ENCODE measurements at regions not wholly inside any gene's neighbourhood (a gene's known extent, or its start where the extent isn't known, plus 50 kb on each side); places are given as distances from the start of the nearest gene placed in this dataset.
"Not testable (repeated sequence)": the region's sequence is repeated elsewhere in the genome, so short reads cannot be mapped to it uniquely, and the experiment has no call there.

DNA sequence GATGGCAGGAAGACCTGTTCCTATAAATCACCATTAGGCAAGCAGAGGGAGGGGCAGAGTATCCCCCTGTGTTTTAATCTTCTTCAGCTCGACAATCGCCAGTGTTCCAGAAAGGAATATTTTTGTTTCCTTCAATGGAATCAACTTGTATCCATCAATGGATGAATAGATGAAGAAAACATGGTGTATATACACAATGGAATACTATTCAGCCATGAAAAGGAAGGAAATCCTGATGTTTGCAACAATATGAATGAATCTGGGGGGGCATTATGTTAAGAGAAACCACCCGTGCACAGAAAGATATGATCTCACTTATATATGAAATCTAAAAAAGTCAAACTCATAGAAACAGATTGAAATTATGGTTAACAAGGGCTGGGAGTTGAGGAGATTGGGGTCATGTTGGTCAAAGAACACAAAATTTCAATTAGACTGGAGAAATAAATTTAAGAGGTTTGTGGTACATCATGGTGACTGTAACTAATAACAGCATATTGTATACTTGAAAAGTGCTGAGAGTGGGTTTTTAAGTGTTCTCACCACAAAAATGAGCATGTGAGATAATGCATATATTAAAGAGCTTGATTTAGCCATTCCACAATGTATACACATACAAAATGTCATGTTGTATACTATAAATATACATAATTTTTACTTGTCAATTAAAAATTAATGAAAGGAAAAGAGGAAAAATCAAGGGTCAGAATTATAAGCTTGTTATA, 64.2 kb upstream of the ITGA11 start:
- no peak overlapping the region for H3K27ac ChIP-seq (ENCODE audit: low read depth in 1 of 2, low read length in 2 of 2)
- no peaks in the 10 kb centered on the region for H3K4me1 ChIP-seq (ENCODE audit: control insufficient read depth in 4 of 4, insufficient read depth in 4 of 4, low read length in 3 of 4)
- no peaks in the 10 kb centered on the region for H3K9me3 ChIP-seq (ENCODE audit: control insufficient read depth in 4 of 4, low read length in 3 of 4)
- WGBS: 85% methylated on average over 3 of the region's 3 CpGs
- no peak for DNase-seq (ENCODE audit: low spot score)
- H3K36me3 ChIP-seq (ENCODE audit: control insufficient read depth in 4 of 4, insufficient read depth in 3 of 4, low read depth in 1 of 4, low read length in 3 of 4): no peaks in the 10 kb centered on the region
- peaks cover 0 to 5% (median under 1%) of the 10 kb centered on the region in 4 donors for H3K27me3 ChIP-seq (ENCODE audit: control insufficient read depth in 4 of 4, insufficient read depth in 4 of 4, low read length in 3 of 4)
- H3K9ac ChIP-seq (ENCODE audit: low read depth in 1 of 2, low read length in 2 of 2): no peak overlapping the region
- H3K4me3 ChIP-seq (ENCODE audit: low read depth in 1 of 3, low read length in 3 of 3): no peak overlapping the region
- TF ChIP-seq GABPA (IDR thresholded peaks at IDR 0.05 in 1 of 2, conservative IDR thresholded peaks at IDR 0.05 in 1 of 2): no peak
- TF ChIP-seq, protein P1, sequence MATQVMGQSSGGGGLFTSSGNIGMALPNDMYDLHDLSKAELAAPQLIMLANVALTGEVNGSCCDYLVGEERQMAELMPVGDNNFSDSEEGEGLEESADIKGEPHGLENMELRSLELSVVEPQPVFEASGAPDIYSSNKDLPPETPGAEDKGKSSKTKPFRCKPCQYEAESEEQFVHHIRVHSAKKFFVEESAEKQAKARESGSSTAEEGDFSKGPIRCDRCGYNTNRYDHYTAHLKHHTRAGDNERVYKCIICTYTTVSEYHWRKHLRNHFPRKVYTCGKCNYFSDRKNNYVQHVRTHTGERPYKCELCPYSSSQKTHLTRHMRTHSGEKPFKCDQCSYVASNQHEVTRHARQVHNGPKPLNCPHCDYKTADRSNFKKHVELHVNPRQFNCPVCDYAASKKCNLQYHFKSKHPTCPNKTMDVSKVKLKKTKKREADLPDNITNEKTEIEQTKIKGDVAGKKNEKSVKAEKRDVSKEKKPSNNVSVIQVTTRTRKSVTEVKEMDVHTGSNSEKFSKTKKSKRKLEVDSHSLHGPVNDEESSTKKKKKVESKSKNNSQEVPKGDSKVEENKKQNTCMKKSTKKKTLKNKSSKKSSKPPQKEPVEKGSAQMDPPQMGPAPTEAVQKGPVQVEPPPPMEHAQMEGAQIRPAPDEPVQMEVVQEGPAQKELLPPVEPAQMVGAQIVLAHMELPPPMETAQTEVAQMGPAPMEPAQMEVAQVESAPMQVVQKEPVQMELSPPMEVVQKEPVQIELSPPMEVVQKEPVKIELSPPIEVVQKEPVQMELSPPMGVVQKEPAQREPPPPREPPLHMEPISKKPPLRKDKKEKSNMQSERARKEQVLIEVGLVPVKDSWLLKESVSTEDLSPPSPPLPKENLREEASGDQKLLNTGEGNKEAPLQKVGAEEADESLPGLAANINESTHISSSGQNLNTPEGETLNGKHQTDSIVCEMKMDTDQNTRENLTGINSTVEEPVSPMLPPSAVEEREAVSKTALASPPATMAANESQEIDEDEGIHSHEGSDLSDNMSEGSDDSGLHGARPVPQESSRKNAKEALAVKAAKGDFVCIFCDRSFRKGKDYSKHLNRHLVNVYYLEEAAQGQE (IDR thresholded peaks at IDR 0.05): no peak
- no peak for TF ChIP-seq FOXA1 (IDR thresholded peaks at IDR 0.05)
- no peak for TF ChIP-seq RXRA (IDR thresholded peaks at IDR 0.05)
- TF ChIP-seq EGR1 (IDR thresholded peaks at IDR 0.05; ENCODE audit: low read depth in 2 of 2): no peak
- no peak for TF ChIP-seq YY1 (IDR thresholded peaks at IDR 0.05)
- no peak for TF ChIP-seq HNF4G (IDR thresholded peaks at IDR 0.05)
- no peak for TF ChIP-seq NR2F2 (IDR thresholded peaks at IDR 0.05)

DNA sequence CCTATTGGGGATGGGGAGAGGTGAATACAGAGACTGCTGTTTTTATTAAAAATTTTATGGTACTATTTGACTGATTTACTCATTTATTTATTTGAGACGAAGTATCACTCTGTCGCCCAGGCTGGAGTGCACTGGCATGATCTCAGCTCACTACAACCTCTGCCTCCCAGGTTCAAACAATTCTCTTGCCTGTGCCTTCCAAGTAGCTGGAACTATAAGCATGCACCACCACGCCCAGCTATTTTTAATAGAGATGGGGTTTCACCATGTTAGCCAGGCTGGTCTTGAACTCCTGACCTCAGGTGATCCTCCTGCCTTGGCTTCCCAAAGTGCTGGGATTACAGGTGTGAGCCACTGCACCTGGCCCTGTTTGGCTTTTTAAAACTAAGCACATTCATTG, 64.8 kb upstream of the ITGA11 start:
- WGBS: 91% methylated on average over 3 of the region's 3 CpGs

DNA sequence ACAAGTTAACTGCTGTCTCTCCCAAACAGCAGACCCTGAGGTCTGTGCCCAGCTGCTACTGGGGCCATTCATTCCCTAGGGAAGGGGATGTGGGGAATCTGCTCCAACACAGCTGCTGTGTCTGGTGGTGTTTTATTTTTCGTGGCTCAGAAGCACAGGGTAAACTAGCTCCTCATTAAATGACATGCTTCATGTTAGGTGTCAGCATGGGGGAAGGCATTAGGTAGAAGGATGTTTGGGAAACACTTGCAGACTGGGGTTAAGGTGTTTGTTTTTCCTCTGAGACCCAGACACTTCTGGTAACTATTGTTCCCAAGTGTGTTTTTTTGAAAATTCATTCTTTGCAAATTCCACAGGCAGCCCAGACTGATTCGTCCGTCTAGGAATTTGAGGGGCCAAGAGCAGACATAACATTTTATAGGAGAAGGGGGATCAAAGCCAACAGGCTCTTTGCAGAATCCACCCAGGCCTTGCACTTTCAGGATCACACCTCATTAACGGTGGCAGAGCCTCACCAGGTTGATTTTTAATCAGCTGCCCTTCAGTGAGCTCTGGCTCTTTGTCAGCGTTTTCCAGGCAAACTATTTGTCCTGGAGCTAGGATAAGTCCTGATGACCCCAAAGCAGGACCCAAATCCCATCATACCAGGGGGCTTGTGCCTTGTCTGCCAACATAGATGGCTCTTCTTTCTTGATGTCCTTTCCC, 65.4 kb upstream of the ITGA11 start:
- Histone ChIP-seq H3K27me3 (ENCODE audit: control insufficient read depth in 4 of 4, insufficient read depth in 4 of 4, low read length in 3 of 4) (peaks cover 0 to 5% (median 0%) of the 10 kb centered on the region in 4 donors), H3K9ac (ENCODE audit: low read depth in 1 of 2, low read length in 2 of 2) (no peak overlapping the region), H3K4me3 (ENCODE audit: low read depth in 1 of 3, low read length in 3 of 3) (no peak overlapping the region), H3K9me3 (ENCODE audit: control insufficient read depth in 4 of 4, low read length in 3 of 4) (no peaks in the 10 kb centered on the region), H3K27ac (ENCODE audit: low read depth in 1 of 2, low read length in 2 of 2) (no peak overlapping the region), H3K4me1 (ENCODE audit: control insufficient read depth in 4 of 4, insufficient read depth in 4 of 4, low read length in 3 of 4) (no peaks in the 10 kb centered on the region), H3K36me3 (ENCODE audit: control insufficient read depth in 4 of 4, insufficient read depth in 3 of 4, low read depth in 1 of 4, low read length in 3 of 4) (no peaks in the 10 kb centered on the region)
- no peak for DNase-seq (ENCODE audit: low spot score)
- 70% methylated on average over 5 of the region's 5 CpGs for WGBS
- TF ChIP-seq JUND (IDR thresholded peaks at IDR 0.05) (no peak), YY1 (IDR thresholded peaks at IDR 0.05) (no peak), SP1 (IDR thresholded peaks at IDR 0.05) (no peak), HNF4G (IDR thresholded peaks at IDR 0.05) (no peak), TAF1 (conservative IDR thresholded peaks at IDR 0.05) (no peak), NR2F2 (IDR thresholded peaks at IDR 0.05) (no peak), GABPA (IDR thresholded peaks at IDR 0.05 in 1 of 2, conservative IDR thresholded peaks at IDR 0.05 in 1 of 2) (no peak), FOXA2 (IDR thresholded peaks at IDR 0.05) (no peak), EGR1 (IDR thresholded peaks at IDR 0.05; ENCODE audit: low read depth in 2 of 2) (no peak), HNF4A (conservative IDR thresholded peaks at IDR 0.05) (no peak)
- TF ChIP-seq, protein P2, sequence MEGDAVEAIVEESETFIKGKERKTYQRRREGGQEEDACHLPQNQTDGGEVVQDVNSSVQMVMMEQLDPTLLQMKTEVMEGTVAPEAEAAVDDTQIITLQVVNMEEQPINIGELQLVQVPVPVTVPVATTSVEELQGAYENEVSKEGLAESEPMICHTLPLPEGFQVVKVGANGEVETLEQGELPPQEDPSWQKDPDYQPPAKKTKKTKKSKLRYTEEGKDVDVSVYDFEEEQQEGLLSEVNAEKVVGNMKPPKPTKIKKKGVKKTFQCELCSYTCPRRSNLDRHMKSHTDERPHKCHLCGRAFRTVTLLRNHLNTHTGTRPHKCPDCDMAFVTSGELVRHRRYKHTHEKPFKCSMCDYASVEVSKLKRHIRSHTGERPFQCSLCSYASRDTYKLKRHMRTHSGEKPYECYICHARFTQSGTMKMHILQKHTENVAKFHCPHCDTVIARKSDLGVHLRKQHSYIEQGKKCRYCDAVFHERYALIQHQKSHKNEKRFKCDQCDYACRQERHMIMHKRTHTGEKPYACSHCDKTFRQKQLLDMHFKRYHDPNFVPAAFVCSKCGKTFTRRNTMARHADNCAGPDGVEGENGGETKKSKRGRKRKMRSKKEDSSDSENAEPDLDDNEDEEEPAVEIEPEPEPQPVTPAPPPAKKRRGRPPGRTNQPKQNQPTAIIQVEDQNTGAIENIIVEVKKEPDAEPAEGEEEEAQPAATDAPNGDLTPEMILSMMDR (IDR thresholded peaks at IDR 0.05; ENCODE audit: low read depth, low read length, missing input control): no peak
- TF ChIP-seq, protein P1 (IDR thresholded peaks at IDR 0.05): no peak
- TF ChIP-seq, protein P3, sequence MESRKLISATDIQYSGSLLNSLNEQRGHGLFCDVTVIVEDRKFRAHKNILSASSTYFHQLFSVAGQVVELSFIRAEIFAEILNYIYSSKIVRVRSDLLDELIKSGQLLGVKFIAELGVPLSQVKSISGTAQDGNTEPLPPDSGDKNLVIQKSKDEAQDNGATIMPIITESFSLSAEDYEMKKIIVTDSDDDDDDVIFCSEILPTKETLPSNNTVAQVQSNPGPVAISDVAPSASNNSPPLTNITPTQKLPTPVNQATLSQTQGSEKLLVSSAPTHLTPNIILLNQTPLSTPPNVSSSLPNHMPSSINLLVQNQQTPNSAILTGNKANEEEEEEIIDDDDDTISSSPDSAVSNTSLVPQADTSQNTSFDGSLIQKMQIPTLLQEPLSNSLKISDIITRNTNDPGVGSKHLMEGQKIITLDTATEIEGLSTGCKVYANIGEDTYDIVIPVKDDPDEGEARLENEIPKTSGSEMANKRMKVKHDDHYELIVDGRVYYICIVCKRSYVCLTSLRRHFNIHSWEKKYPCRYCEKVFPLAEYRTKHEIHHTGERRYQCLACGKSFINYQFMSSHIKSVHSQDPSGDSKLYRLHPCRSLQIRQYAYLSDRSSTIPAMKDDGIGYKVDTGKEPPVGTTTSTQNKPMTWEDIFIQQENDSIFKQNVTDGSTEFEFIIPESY (IDR thresholded peaks at IDR 0.05): no peak

More for the DNA sequence above, 64.8 kb upstream of the ITGA11 start:
- H3K36me3 ChIP-seq (ENCODE audit: control insufficient read depth in 4 of 4, insufficient read depth in 3 of 4, low read depth in 1 of 4, low read length in 3 of 4); H3K9ac ChIP-seq (ENCODE audit: low read depth in 1 of 2, low read length in 2 of 2); H3K27ac ChIP-seq (ENCODE audit: low read depth in 1 of 2, low read length in 2 of 2); H3K4me1 ChIP-seq (ENCODE audit: control insufficient read depth in 4 of 4, insufficient read depth in 4 of 4, low read length in 3 of 4); H3K9me3 ChIP-seq (ENCODE audit: control insufficient read depth in 4 of 4, low read length in 3 of 4); DNase-seq (ENCODE audit: low spot score); H3K4me3 ChIP-seq (ENCODE audit: low read depth in 1 of 3, low read length in 3 of 3); H3K27me3 ChIP-seq (ENCODE audit: control insufficient read depth in 4 of 4, insufficient read depth in 4 of 4, low read length in 3 of 4): not testable (repeated sequence)
